ENCODE measurements at regions not wholly inside any gene's neighbourhood (a gene's known extent, or its start where the extent isn't known, plus 50 kb on each side); places are given as distances from the start of the nearest gene placed in this dataset.
A peak's percentile ranks its signal among the peaks of the same experiment; 100 is the strongest.

DNA sequence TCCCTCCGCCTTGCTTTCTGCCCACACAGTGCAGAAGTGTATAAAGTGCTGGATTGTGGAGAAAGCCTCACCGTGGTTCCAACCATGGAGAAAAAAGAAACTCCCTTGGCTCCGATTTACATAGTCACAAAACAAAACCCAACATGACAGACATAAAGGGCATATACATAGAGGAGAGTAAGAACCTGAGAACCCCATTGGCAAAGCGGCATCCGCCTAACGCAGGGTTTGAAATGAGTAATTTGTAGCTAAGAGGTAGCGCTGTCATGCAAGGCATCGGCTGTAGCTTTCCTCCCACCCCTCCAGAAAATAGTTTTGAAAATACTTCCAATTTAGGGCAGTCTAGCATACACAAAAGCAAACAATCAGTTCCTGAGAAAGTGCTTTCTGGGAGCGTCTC, 126.0 kb upstream of the NRBF2 start:
- no peak overlapping the region for H3K4me3 ChIP-seq (ENCODE audit: low read length)
- TF ChIP-seq, protein P1, sequence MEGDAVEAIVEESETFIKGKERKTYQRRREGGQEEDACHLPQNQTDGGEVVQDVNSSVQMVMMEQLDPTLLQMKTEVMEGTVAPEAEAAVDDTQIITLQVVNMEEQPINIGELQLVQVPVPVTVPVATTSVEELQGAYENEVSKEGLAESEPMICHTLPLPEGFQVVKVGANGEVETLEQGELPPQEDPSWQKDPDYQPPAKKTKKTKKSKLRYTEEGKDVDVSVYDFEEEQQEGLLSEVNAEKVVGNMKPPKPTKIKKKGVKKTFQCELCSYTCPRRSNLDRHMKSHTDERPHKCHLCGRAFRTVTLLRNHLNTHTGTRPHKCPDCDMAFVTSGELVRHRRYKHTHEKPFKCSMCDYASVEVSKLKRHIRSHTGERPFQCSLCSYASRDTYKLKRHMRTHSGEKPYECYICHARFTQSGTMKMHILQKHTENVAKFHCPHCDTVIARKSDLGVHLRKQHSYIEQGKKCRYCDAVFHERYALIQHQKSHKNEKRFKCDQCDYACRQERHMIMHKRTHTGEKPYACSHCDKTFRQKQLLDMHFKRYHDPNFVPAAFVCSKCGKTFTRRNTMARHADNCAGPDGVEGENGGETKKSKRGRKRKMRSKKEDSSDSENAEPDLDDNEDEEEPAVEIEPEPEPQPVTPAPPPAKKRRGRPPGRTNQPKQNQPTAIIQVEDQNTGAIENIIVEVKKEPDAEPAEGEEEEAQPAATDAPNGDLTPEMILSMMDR (IDR thresholded peaks at IDR 0.05; ENCODE audit: insufficient read depth, low read depth, low read length, missing control alignments), result no peak
- DNase-seq (ENCODE audit: low read depth), result no peak

DNA sequence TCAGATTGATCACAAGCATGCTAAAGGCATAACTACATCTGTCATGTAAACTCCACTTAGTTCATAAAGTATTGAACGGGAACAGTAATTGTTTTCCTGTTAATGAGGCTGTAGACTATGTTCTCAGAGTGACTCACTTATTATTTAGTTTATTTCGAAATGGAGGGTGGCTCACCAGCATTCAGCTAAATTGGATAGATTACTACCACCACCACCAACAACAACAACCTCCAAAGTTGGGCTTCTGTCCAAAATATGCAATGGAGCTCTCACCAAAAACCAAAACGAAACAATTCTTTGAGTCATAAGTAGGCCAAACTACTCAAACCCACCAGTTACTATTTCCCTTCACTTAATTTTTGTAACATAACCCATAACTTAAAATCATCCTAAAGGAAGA, 127.9 kb upstream of the NRBF2 start:
- no peak overlapping the region for H3K4me3 ChIP-seq (ENCODE audit: low read length)
- peak; percentile 86 for DNase-seq (ENCODE audit: low read depth)
- TF ChIP-seq, protein P1 (IDR thresholded peaks at IDR 0.05; ENCODE audit: insufficient read depth, low read depth, low read length, missing control alignments), result no peak

- DNase-seq (ENCODE audit: low read depth), result peak; percentile 26
- TF ChIP-seq, protein P1 (IDR thresholded peaks at IDR 0.05; ENCODE audit: insufficient read depth, low read depth, low read length, missing control alignments), result peak; percentile 39
- H3K4me3 ChIP-seq (ENCODE audit: low read length), result no peak overlapping the region
Measured at GRCh38 chr10:63003816-63004453, 129.2 kb upstream of the NRBF2 start.

DNA sequence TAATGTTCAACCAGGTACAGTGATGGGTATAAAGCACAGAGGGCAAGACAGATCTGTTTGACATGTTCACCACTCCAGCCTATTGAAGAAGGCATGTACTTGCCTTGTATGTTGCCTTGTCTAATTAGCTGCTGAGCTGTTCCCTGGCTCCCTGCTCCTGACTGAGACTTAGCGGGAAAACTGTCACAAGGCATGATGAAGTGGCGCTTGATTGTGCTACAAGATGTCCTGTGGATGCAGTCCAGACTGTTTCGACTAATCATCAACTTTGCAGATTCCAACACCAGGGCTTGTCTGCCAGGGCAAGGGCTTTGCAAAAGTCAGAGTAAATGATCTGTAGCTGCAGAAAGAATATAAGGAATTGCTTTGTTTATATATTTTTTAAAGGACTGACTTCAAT, 136.2 kb upstream of the NRBF2 start:
- TF ChIP-seq, protein P1 (IDR thresholded peaks at IDR 0.05; ENCODE audit: insufficient read depth, low read depth, low read length, missing control alignments), result no peak
- DNase-seq (ENCODE audit: low read depth), result no peak
- no peak overlapping the region for H3K4me3 ChIP-seq (ENCODE audit: low read length)

GRCh38 chr10:62996516-62996915, 136.6 kb upstream of the NRBF2 start:
- H3K4me3 ChIP-seq (ENCODE audit: low read length), result no peak overlapping the region
- TF ChIP-seq, protein P1 (IDR thresholded peaks at IDR 0.05; ENCODE audit: insufficient read depth, low read depth, low read length, missing control alignments), result no peak
- no peak for DNase-seq (ENCODE audit: low read depth)

DNA sequence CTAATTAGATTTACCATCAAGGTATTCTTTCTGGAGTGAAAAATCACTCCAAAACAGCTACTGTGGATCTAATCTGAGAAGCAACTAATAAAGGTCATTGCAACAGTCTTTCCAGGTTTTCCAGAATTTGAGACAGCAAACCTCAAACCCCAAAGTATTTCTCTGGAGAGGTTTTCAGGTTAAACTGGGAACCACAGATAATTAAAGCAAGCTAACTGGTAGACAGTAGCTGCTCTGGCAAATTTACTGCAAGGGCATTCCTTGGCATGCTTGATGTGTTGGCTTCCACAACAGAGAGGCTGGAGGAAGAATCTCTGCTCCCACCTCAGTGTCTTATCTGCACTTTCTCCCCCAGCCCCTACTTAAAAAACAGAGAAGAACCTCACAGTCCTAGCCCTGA, 140.0 kb upstream of the NRBF2 start:
- TF ChIP-seq, protein P1 (IDR thresholded peaks at IDR 0.05; ENCODE audit: insufficient read depth, low read depth, low read length, missing control alignments), result no peak
- H3K4me3 ChIP-seq (ENCODE audit: low read length), result no peak overlapping the region
- DNase-seq (ENCODE audit: low read depth), result no peak

- H3K4me3 ChIP-seq (ENCODE audit: low read length), result no peak overlapping the region
- DNase-seq (ENCODE audit: low read depth), result peak; percentile 75
- TF ChIP-seq, protein P1 (IDR thresholded peaks at IDR 0.05; ENCODE audit: insufficient read depth, low read depth, low read length, missing control alignments), result no peak
Measured at GRCh38 chr10:62992145-62992721, 140.9 kb upstream of the NRBF2 start.

Measured in epithelial cell of esophagus (primary cell).